Mesenchymal stem cell (in vitro differentiated cells and primary cell): ENCODE measurements at regions not wholly inside any gene's neighbourhood (a gene's known extent, or its start where the extent isn't known, plus 50 kb on each side); places are given as distances from the start of the nearest gene placed in this dataset.

ENCODE experiments used
- DNase-seq: peaks from one replicate; pipeline ENCODE4 v3.0.0-alpha.2; 2013
- H2AFZ ChIP-seq: one replicate; pipeline ENCODE4 v1.6.1; 2013; ENCODE audit warnings: low read depth, mild to moderate bottlenecking, control low read depth, inconsistent platforms, low read length, moderate library complexity
- H2AK5ac ChIP-seq: 2 replicates; pipeline ENCODE4 v1.6.1; 2013; ENCODE audit warnings: low read length, moderate library complexity, mild to moderate bottlenecking, inconsistent platforms; ENCODE audit not compliant: severe bottlenecking
- H2BK120ac ChIP-seq: one replicate; pipeline ENCODE4 v1.6.1; 2013; ENCODE audit warnings: low read depth, mild to moderate bottlenecking, inconsistent platforms, low read length, moderate library complexity
- H2BK12ac ChIP-seq, 2 experiments: one replicate each; pipeline ENCODE4 v1.6.1; 2013; ENCODE audit warnings: inconsistent platforms in 2 of 2, low read length in 2 of 2, mild to moderate bottlenecking in 2 of 2, moderate library complexity in 2 of 2, control low read depth in 1 of 2
- H2BK15ac ChIP-seq: one replicate; pipeline ENCODE4 v1.6.1; 2013; ENCODE audit warnings: mild to moderate bottlenecking, low read depth, inconsistent platforms; ENCODE audit not compliant: poor library complexity, severe bottlenecking
- H2BK5ac ChIP-seq: 2 replicates; pipeline ENCODE4 v1.6.1; 2013; ENCODE audit warnings: low read depth, mild to moderate bottlenecking, low read length, control low read depth, inconsistent platforms; ENCODE audit not compliant: poor library complexity, severe bottlenecking
- H3K14ac ChIP-seq, 2 experiments: one replicate each; pipeline ENCODE4 v1.6.1; 2013; ENCODE audit warnings: inconsistent platforms in 2 of 2, low read length in 2 of 2, control low read depth in 1 of 2, mild to moderate bottlenecking in 1 of 2, moderate library complexity in 1 of 2
- H3K18ac ChIP-seq, 2 experiments: one replicate each; pipeline ENCODE4 v1.6.1; 2013; ENCODE audit warnings: inconsistent platforms in 2 of 2, low read length in 2 of 2, control low read depth in 1 of 2, low read depth in 1 of 2, mild to moderate bottlenecking in 1 of 2
- H3K23ac ChIP-seq, 2 experiments: one replicate each; pipeline ENCODE4 v1.6.1; 2013; ENCODE audit warnings: inconsistent platforms in 2 of 2, low read length in 2 of 2, mild to moderate bottlenecking in 2 of 2, moderate library complexity in 2 of 2, control low read depth in 1 of 2
- H3K27ac ChIP-seq: 2 replicates; pipeline ENCODE4 v1.5.1; 2013; ENCODE audit warnings: mild to moderate bottlenecking, moderate library complexity, low read length, control low read depth, inconsistent platforms; ENCODE audit not compliant: poor library complexity, severe bottlenecking
- H3K27me3 ChIP-seq, 2 experiments: 2 replicates each; pipeline versions ENCODE4 v1.6.1 to v1.7.0; 2013; ENCODE audit warnings: low read length in 2 of 2, mild to moderate bottlenecking in 2 of 2, moderate library complexity in 2 of 2, control low read depth in 1 of 2, inconsistent platforms in 1 of 2; ENCODE audit not compliant: control insufficient read depth in 1 of 2, insufficient read depth in 1 of 2
- H3K36me3 ChIP-seq, 2 experiments: 2 replicates each; pipeline versions ENCODE4 v1.6.1 to v1.7.0; 2013; ENCODE audit warnings: low read length in 2 of 2, control low read depth in 1 of 2, inconsistent platforms in 1 of 2, low read depth in 1 of 2, mild to moderate bottlenecking in 1 of 2; ENCODE audit not compliant: insufficient read depth in 2 of 2, control insufficient read depth in 1 of 2
- H3K4ac ChIP-seq, 2 experiments: one replicate each; pipeline ENCODE4 v1.6.1; 2013; ENCODE audit warnings: inconsistent platforms in 2 of 2, low read length in 2 of 2, mild to moderate bottlenecking in 2 of 2, moderate library complexity in 2 of 2, control low read depth in 1 of 2, low read depth in 1 of 2
- H3K4me1 ChIP-seq: 2 replicates; pipeline ENCODE4 v1.6.1; 2013; ENCODE audit warnings: low read depth, low read length, control low read depth; ENCODE audit not compliant: control insufficient read depth, insufficient read depth
- H3K4me2 ChIP-seq: 2 replicates; pipeline ENCODE4 v1.6.1; 2013; ENCODE audit warnings: low read length, mild to moderate bottlenecking, inconsistent platforms; ENCODE audit not compliant: poor library complexity, severe bottlenecking
- H3K4me3 ChIP-seq, 2 experiments: 2 replicates each; pipeline versions ENCODE4 v1.5.1 to v1.7.0; 2013; ENCODE audit warnings: low read length in 2 of 2, mild to moderate bottlenecking in 2 of 2, control low read depth in 1 of 2, low read depth in 1 of 2; ENCODE audit not compliant: insufficient read depth in 1 of 2
- H3K79me1 ChIP-seq: replicated peaks from 2 replicates; pipeline ENCODE4 v1.6.1; 2013; ENCODE audit warnings: mild to moderate bottlenecking, control low read depth, low read length, inconsistent platforms; ENCODE audit not compliant: poor library complexity, severe bottlenecking
- H3K9ac ChIP-seq: 2 replicates; pipeline ENCODE4 v1.7.0; 2013; ENCODE audit warnings: mild to moderate bottlenecking, low read length, moderate library complexity
- H3K9me3 ChIP-seq: 2 replicates; pipeline ENCODE4 v1.7.0; 2013; ENCODE audit warnings: mild to moderate bottlenecking, low read length; ENCODE audit not compliant: control insufficient read depth
- H4K8ac ChIP-seq: one replicate; pipeline ENCODE4 v1.6.1; 2013; ENCODE audit warnings: inconsistent platforms, mild to moderate bottlenecking, low read length, moderate library complexity
- H4K91ac ChIP-seq: one replicate; pipeline ENCODE4 v1.6.1; 2013; ENCODE audit warnings: mild to moderate bottlenecking, low read length, inconsistent platforms
- WGBS: methylation state at CpG from one replicate; pipeline ENCODE4 v1.1.7; 2013; ENCODE audit warnings: mixed read lengths; 5-methylcytosine and 5-hydroxymethylcytosine counted together

DNA sequence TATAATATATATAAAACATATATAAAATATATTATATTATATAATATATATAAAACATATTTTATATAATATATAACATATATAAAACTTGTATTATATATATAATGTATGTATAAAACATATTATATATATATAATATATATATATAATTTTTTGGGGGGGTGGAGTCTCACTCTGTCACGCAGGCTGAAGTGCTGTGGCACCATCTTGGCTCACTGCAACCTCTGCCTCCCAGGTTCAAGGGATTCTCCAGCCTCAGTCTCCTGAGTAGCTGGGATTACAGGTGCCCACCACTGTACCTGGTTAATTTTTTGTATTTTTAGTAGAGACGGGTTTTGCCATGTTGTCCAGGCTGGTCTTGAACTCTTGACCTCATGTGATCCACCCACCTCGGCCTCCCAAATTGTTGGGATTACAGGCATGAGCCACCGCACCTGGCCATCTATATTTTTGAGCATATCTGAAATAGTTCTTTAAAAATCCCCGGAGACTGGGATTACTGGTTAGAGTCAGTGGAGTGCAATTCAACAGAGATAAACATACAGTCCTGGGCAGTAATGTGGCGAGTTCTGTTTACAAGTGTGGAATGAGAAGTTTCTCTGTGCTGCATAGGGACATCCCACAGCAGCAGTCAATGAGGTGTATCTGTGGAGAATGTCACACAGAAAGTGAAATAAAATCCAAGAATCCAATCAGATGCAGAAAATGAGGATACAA lies 208.4 kb downstream of the MYCN start:
- no peak overlapping the region for H3K4ac ChIP-seq
- no peak for DNase-seq
- no peak overlapping the region for H3K14ac ChIP-seq
- no peaks in the 10 kb centered on the region for H3K36me3 ChIP-seq
- WGBS, result 73% methylated on average over 6 of the region's 6 CpGs
- H2BK120ac ChIP-seq, result no peak overlapping the region
- no peaks in the 10 kb centered on the region for H3K79me1 ChIP-seq
- H3K23ac ChIP-seq, result no peak overlapping the region
- no peak overlapping the region for H3K27ac ChIP-seq
- no peak overlapping the region for H4K91ac ChIP-seq
- H2BK15ac ChIP-seq, result no peak overlapping the region
- H3K9ac ChIP-seq, result no peak overlapping the region
- H3K18ac ChIP-seq, result no peak overlapping the region
- H3K9me3 ChIP-seq, result peaks cover 5% of the 10 kb centered on the region
- no peak overlapping the region for H3K4me3 ChIP-seq
- no peak overlapping the region for H3K4me2 ChIP-seq
- no peak overlapping the region for H4K8ac ChIP-seq
- no peak overlapping the region for H2BK5ac ChIP-seq
- H3K4me1 ChIP-seq, result no peaks in the 10 kb centered on the region
- H2AK5ac ChIP-seq, result no peak overlapping the region
- H2AFZ ChIP-seq, result no peak overlapping the region
- H3K27me3 ChIP-seq, result no peaks in the 10 kb centered on the region
- no peak overlapping the region for H2BK12ac ChIP-seq

DNA sequence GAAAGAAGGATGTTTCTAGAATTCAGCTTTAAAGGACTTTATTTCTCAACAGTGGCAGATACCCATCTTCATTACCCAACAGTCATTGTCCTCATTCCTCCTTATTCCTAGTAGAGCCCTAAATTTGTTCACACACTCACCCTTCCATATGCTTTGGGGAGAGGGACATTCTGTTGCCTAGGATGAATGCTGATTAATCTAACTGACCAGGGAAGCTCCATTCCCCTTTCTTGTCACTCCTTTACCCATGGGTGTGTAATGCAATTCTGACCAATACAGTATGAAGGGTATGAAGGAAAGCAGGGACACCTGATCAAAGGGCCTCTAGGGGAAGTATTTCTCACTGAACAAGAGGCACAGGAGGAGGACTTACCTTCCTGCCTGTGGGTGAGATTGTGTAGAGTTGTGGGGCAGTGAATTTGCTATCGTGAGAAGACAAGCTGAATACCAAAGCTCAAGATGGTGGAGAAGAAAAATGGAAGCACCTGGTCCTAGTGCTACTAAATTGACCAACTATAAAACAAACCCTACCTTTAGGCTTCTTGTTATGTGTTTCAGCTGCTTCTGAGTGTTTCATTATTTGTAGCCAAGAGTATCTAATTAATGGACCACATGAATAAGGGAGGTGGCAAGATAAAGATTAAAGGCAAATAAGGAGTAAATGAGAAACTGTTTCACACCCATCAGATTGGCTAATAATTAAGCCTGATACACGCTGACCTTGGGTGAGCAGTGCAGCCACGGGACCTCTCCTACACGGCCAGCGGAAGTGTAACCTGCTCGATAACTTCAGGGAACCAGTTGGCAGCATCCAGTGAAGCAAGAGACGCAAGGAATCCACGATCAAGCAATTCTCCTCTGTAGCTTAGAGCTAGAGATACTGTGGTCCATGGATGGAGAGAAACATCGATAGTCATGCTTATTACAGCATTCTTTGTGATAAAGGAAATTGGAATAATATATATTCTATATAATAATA lies 202.3 kb downstream of the MYCN start:
- Histone ChIP-seq H4K91ac (no peak overlapping the region), H3K9me3 (no peaks in the 10 kb centered on the region)
- WGBS, result 88% methylated on average over 7 of the region's 9 CpGs

DNA sequence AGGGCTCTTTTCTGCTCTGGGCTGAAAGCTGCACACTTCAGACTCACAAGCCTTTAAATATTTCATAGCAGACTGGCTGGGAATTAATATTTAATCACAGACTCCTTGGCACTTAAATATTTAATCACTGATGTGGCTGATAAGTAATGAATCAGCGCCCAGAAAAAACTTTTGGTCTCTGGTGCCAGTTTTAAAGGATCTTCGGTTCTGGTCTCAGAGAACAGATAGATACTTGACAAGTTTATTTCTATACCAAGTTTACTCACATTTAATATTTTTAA lies 201.2 kb downstream of the MYCN start:
- Histone ChIP-seq H2BK12ac (no peak overlapping the region), H3K27me3 (no peaks in the 10 kb centered on the region), H3K14ac (no peak overlapping the region), H2AFZ (no peak overlapping the region), H3K9me3 (no peaks in the 10 kb centered on the region), H2BK15ac (no peak overlapping the region), H3K79me1 (no peaks in the 10 kb centered on the region), H2BK120ac (no peak overlapping the region), H3K4me2 (no peak overlapping the region), H3K18ac (no peak overlapping the region), H2BK5ac (no peak overlapping the region), H3K4ac (no peak overlapping the region), H3K27ac (no peak overlapping the region), H3K4me1 (no peaks in the 10 kb centered on the region), H2AK5ac (no peak overlapping the region), H3K9ac (no peak overlapping the region), H4K91ac (no peak overlapping the region), H3K4me3 (no peak overlapping the region), H4K8ac (no peak overlapping the region), H3K23ac (no peak overlapping the region), H3K36me3 (no peaks in the 10 kb centered on the region)
- no peak for DNase-seq
- no CpG with 5 or more reads among the region's 2 CpGs for WGBS

More for the DNA sequence above, 202.3 kb downstream of the MYCN start:
- H2BK5ac ChIP-seq, result no peak overlapping the region
- no peak overlapping the region for H2BK120ac ChIP-seq
- H2BK12ac ChIP-seq, result no peak overlapping the region
- no peaks in the 10 kb centered on the region for H3K79me1 ChIP-seq
- no peak overlapping the region for H3K4me2 ChIP-seq
- H3K4ac ChIP-seq, result no peak overlapping the region
- no peak overlapping the region for H3K14ac ChIP-seq
- H4K8ac ChIP-seq, result no peak overlapping the region
- H3K36me3 ChIP-seq, result no peaks in the 10 kb centered on the region
- no peak overlapping the region for H3K4me3 ChIP-seq
- H3K9ac ChIP-seq, result no peak overlapping the region
- no peak overlapping the region for H3K18ac ChIP-seq
- H2AK5ac ChIP-seq, result no peak overlapping the region
- no peaks in the 10 kb centered on the region for H3K4me1 ChIP-seq
- no peak overlapping the region for H2BK15ac ChIP-seq
- no peak overlapping the region for H2AFZ ChIP-seq
- no peak overlapping the region for H3K23ac ChIP-seq
- H3K27me3 ChIP-seq, result no peaks in the 10 kb centered on the region
- no peak overlapping the region for H3K27ac ChIP-seq
- DNase-seq, result no peak

DNA sequence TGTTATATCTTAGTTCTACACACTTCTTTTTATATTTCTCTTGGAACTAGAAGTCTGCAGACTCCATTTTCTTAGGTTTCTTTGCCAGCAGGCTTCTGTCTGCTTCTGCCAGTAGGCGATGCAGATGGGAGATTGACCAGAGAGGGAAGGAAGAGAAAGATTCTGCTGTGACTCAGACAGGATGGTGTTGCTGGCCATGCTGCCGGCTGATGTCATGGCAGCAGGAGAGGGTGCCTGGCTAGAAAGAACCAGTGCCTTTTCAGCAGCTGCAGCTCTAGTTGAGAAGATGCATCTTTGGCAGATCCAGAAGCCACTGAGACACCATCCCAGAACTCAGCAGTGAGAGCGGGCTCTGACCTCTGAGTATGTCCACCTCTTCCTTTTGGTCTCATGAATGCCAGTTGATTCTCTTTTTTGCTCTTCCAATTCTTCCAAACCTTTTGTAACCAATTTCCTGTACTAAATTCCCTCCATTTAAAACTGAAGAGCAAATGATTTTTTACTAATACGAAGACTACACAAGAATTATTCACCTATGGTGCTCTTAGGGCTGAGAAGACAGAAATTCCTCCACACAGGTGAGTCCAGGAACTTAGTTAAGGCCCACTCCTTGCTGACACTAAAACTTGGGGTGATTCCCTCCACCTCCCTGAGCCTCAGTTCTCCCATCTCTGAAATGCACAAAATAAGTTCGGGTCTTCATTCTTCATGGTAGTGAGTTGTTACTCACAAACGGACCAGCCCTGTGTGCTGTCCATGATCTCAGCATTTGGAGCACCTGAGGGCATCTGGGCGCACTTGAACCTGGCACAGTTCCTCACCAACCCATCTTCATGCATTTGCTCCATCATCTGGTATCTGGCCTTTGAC lies 200.7 kb downstream of the MYCN start:
- Histone ChIP-seq H3K36me3 (no peaks in the 10 kb centered on the region), H2BK5ac (no peak overlapping the region), H4K91ac (no peak overlapping the region), H2AK5ac (no peak overlapping the region), H3K4me1 (no peaks in the 10 kb centered on the region), H4K8ac (no peak overlapping the region), H2BK15ac (no peak overlapping the region), H3K4me2 (no peak overlapping the region), H2AFZ (no peak overlapping the region), H3K9me3 (no peaks in the 10 kb centered on the region), H3K4me3 (no peak overlapping the region), H3K18ac (no peak overlapping the region), H3K79me1 (no peaks in the 10 kb centered on the region), H3K4ac (no peak overlapping the region), H3K23ac (no peak overlapping the region), H3K14ac (no peak overlapping the region), H3K9ac (no peak overlapping the region), H2BK120ac (no peak overlapping the region), H3K27ac (no peak overlapping the region), H3K27me3 (no peaks in the 10 kb centered on the region), H2BK12ac (no peak overlapping the region)
- no peak for DNase-seq
- WGBS, result 79% methylated on average over 7 of the region's 7 CpGs
